ENCODE measurements at regions not wholly inside any gene's neighbourhood (a gene's known extent, or its start where the extent isn't known, plus 50 kb on each side); places are given as distances from the start of the nearest gene placed in this dataset.

DNA sequence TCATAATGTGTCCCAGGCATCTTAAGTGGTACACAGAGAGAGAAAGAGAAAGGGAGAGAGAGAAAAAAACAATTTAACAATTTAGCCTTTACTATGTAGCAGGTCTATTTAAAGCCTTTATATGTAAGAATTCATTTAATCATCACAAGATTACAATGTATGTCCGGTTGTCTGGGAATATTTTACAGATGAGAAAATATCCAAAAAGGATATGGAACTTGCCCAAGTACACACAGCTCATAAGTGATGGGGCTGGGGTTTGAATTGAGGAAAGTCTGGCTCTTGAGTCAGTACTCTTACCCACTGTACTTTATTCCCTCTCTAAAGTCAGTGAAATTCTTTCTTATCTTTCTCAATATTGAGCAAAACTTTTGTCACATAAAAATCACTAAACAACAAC is 104.6 kb downstream of the LYPLAL1 start:
- no peak for DNase-seq (ENCODE audit: low read depth)
- H3K4me3 ChIP-seq (ENCODE audit: low read depth, low read length): no peak overlapping the region
- TF ChIP-seq CTCF (IDR thresholded peaks at IDR 0.05; ENCODE audit: low read depth, low read length, missing control alignments): no peak

DNA sequence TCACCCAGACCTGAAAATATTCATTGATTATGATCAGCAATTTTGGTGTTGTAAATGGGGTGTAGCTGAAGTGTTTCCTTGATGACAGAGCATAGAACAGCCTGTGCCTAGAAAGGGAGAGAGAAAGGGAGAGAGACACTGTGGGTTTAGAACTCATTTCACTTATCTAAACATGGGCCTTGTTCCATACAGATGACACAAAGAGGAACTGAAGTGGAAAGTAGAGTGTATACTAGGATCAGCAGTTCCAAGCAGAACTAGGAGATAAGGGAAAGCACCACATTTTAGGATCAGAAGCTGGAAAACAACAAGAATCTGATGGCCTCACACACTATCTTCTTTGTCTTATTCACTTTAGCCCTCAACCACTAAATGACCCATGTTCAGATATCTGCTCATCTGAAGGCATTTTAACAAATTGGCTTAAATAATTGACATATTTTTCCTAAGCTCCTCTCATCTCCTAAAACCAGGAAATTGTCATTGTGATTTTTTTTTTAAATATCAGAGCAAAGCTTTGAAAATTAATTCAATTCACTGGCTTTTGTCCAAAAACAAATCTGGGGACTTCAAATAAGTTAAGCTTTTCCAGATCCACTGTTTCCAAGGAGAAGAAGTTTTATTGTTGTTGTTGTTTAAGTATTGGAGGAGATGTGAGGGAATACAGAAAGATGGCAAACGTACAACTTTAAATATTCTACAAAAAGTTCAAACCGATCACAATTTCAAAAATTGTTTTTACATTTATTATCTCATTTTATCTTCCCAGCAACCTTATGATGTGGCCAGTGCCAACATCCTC is 103.8 kb downstream of the LYPLAL1 start:
- no peak for DNase-seq (ENCODE audit: low read depth)
- no peak overlapping the region for H3K4me3 ChIP-seq (ENCODE audit: low read depth, low read length)

DNA sequence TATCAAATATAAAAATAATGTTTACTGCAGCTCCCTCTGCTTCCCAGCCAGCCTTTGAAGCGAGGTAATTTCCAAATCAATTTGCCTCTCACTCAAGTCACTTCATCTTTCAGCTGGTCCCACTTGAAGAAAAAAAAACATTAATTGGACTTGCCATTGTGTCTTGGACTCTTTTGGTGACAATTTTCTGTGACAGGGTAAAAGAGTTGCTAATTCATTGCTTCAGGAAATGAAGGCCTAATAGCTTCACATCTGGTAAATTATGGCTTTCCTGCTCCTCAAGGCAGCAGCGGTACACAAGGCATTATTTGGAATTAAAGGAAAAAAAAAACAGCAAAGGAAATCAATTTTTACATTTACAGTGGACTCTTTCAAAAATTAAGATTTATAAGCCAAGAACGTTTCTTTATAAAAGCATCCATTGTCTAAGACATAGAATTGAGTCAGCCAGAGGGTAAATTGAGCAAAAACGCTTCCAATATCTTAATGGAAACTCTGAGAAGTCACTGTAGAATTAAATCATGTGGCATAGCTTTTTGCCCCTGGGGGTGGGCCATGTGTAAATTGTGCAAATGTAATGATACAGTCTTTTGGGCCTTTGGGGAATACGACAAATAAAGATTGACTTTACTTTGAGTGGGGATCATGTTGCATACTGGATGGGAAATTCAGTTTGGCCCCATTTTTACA is 102.5 kb downstream of the LYPLAL1 start:
- no peak for DNase-seq (ENCODE audit: low read depth)
- no peak overlapping the region for H3K4me3 ChIP-seq (ENCODE audit: low read depth, low read length)
- TF ChIP-seq CTCF (IDR thresholded peaks at IDR 0.05; ENCODE audit: low read depth, low read length, missing control alignments): no peak

More for the DNA sequence above, 103.8 kb downstream of the LYPLAL1 start:
- TF ChIP-seq CTCF (IDR thresholded peaks at IDR 0.05; ENCODE audit: low read depth, low read length, missing control alignments): no peak

GRCh38 chr1:219273088-219273686 is 99.5 kb downstream of the LYPLAL1 start:
- TF ChIP-seq CTCF (IDR thresholded peaks at IDR 0.05; ENCODE audit: low read depth, low read length, missing control alignments): no peak
- DNase-seq (ENCODE audit: low read depth): no peak
- H3K4me3 ChIP-seq (ENCODE audit: low read depth, low read length): no peak overlapping the region

DNA sequence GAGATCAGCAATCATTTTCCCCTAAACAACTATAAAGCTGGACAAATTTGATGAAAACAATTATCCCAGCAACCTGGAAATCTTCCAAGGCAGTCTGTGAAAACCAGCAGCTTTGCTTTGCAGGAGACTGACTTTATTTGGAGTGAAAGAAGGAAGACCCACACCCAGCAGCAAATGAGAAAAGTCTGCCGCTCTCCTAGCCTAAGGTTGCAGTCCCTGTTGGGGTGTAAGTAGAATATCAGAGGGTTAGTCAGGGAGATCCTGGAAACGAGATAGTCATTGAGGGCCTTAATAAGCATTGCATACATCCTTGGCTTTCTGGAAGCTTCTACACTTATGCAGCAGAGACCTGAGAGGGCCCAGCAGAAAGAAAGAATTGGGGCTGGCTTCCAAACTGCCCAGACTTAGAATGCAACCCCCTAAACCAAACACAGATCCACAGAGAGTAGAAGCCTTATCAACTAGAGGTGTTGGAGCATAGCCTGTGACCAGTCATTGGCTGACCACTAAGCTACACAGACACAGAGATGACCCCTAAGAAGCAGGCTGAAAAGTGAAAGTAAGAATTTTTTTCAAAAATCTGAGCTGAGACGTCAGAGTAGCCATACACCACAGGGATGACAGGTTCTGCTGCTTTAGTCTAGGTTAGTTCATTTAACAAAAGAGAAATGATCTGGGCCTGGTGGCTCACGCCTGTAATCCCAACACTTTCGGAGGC is 98.3 kb downstream of the LYPLAL1 start:
- TF ChIP-seq CTCF (IDR thresholded peaks at IDR 0.05; ENCODE audit: low read depth, low read length, missing control alignments): no peak
- DNase-seq (ENCODE audit: low read depth): no peak
- H3K4me3 ChIP-seq (ENCODE audit: low read depth, low read length): no peak overlapping the region

GRCh38 chr1:219269171-219269570 is 95.5 kb downstream of the LYPLAL1 start:
- no peak for TF ChIP-seq CTCF (IDR thresholded peaks at IDR 0.05; ENCODE audit: low read depth, low read length, missing control alignments)
- H3K4me3 ChIP-seq (ENCODE audit: low read depth, low read length): no peak overlapping the region
- no peak for DNase-seq (ENCODE audit: low read depth)
